Heart right ventricle (tissue), 16 donors: ENCODE measurements at regions not wholly inside any gene's neighbourhood (a gene's known extent, or its start where the extent isn't known, plus 50 kb on each side); places are given as distances from the start of the nearest gene placed in this dataset.

Source experiments
- ATAC-seq, 8 donors: fragments of 200-7000 bp; cut with Tn5 transposase; one replicate each; pipeline ENCODE4 v1.9.1; 2020; ENCODE audit warnings: mild to moderate bottlenecking in 8 of 8, moderate library complexity in 8 of 8, moderate number of reproducible peaks in 1 of 8
- DNase-seq, 2 donors: peaks; one replicate each; pipeline ENCODE4 v3.0.0-alpha.2; 2020
- H3K27ac ChIP-seq, 10 donors: fragments of 200-600 bp; sonication (generic) in 2 of 10; one replicate each; pipeline versions ENCODE4 v1.5.0 to v1.8.0; 2020 to 2022; ENCODE audit warnings: mild to moderate bottlenecking in 3 of 10
- H3K27me3 ChIP-seq, 7 donors: fragments of 200-600 bp; one replicate each; pipeline ENCODE4 v1.8.0; 2021 to 2022; ENCODE audit warnings: mild to moderate bottlenecking in 2 of 7
- H3K36me3 ChIP-seq, 9 donors: fragments of 200-600 bp; sonication (generic) in 1 of 9; one replicate each; pipeline versions ENCODE4 v1.5.0 to v1.8.0; 2020 to 2022; ENCODE audit warnings: mild to moderate bottlenecking in 2 of 9
- H3K4me1 ChIP-seq, 9 donors: fragments of 200-600 bp; sonication (generic) in 1 of 9; one replicate each; pipeline versions ENCODE4 v1.5.0 to v1.8.0; 2020 to 2022; ENCODE audit warnings: mild to moderate bottlenecking in 4 of 9
- H3K4me3 ChIP-seq, 10 donors: fragments of 200-600 bp; sonication (generic) in 2 of 10; one replicate each; pipeline versions ENCODE4 v1.5.0 to v1.8.0; 2020 to 2022; ENCODE audit warnings: mild to moderate bottlenecking in 7 of 10, moderate library complexity in 2 of 10
- H3K9me3 ChIP-seq, 11 donors: fragments of 200-600 bp in 10 of 11; sonication (generic) in 2 of 11; one replicate each; pipeline versions ENCODE4 v1.5.0 to v1.8.0; 2013 to 2022; ENCODE audit warnings: mild to moderate bottlenecking in 2 of 11, control low read depth in 1 of 11, moderate library complexity in 1 of 11
- CTCF ChIP-seq, 9 donors: fragments of 200-600 bp; sonication (generic) in 2 of 9; IDR thresholded peaks; one replicate each; pipeline versions ENCODE4 v1.5.0 to v1.8.0; 2021 to 2022; ENCODE audit warnings: antibody characterized with exemption in 9 of 9, mild to moderate bottlenecking in 5 of 9, moderate library complexity in 1 of 9
- WGBS, 2 donors: extraction: QIAGEN DNeasy Blood & Tissue Kit; methylation state at CpG; one replicate each; pipeline ENCODE4 v1.1.7; 2013; ENCODE audit warnings: inconsistent platforms in 1 of 2; 5-methylcytosine and 5-hydroxymethylcytosine counted together
- intact Hi-C, 10 donors: fragments of 100-400 bp; cut with DNase I; formaldehyde crosslinking; loops; one replicate each; pipeline versions ENCODE4 v1.11.1 to v1.14.2; 2022
- donor health status: Arrhythmogenic right ventricular cardiomyopathy.
- donor health status: ischemic (EF 13 %, LVEDD 7.1; RV severe dilation, severe dysfunction).
- donor health status: healthy with polysubstance abuse.
- donor health status: DM: no; HTN: yes; CAD: no.
- donor health status: DM: no; HTN: no; CAD: no.
- donor health status: ischemic (EF 25% LVEDD 6.9; RV normal size, moderate dysfunction).
- donor health status: ischemic (EF 25% LVEDD 5.7; RV mildly dilated, moderate dysfunction).
- donor health status: healthy.
- donor health status: DM: yes; HTN: yes; CAD: no.
- donor health status: Ischemic cardiomyopathy.
- donor health status: ischemic (EF 35%, LVEDD 5.7; RV mildly dilated, moderate dysfunction).
- donor health status: nonischemic (EF 11% LVEDD 7.7; RV severe dilation, severe dysfunction).
- donor health status: DM: yes; HTN: yes; CAD: no.
- donor health status: PGD.
- donor health status: ischemic (EF 29% LVEDD 5.4; RV normal size, mild dysfunction).
- donor health status: nonischemic (EF 23%, LVEDD 6.1; RV moderate dilation, normal function).

- Histone ChIP-seq H3K27me3 (no peaks in the 10 kb centered on the region), H3K4me1 (no peaks in the 10 kb centered on the region), H3K27ac (no peak overlapping the region), H3K4me3 (no peak overlapping the region), H3K36me3 (no peaks in the 10 kb centered on the region), H3K9me3 (no peaks in the 10 kb centered on the region)
- TF ChIP-seq CTCF (IDR thresholded peaks at IDR 0.05) = no peak
- DNase-seq (no peak), ATAC-seq (no peak)
- intact Hi-C loops = no loop called here
- WGBS, 2 donors = 68 to 71% methylated on average over 8 of the region's 8 CpGs
These were observed 229.2 kb downstream of the ALX1 start for GRCh38 chr12:85509081-85509856.

GRCh38 chr12:85509857-85510256, 229.8 kb downstream of the ALX1 start:
- Histone ChIP-seq H3K27me3 (no peaks in the 10 kb centered on the region), H3K4me3 (no peak overlapping the region), H3K36me3 (no peaks in the 10 kb centered on the region), H3K4me1 (no peaks in the 10 kb centered on the region), H3K27ac (no peak overlapping the region), H3K9me3 (no peaks in the 10 kb centered on the region)
- 73 to 75% methylated on average over 3 of the region's 3 CpGs for WGBS, 2 donors
- ATAC-seq (no peak), DNase-seq (no peak)
- TF ChIP-seq CTCF (IDR thresholded peaks at IDR 0.05) = no peak
- intact Hi-C loops = no loop called here

GRCh38 chr12:85516039-85516438, 236.0 kb downstream of the ALX1 start:
- intact Hi-C loops = no loop called here
- DNase-seq = no peak

GRCh38 chr12:85516667-85517325, 236.8 kb downstream of the ALX1 start:
- ATAC-seq (no peak), DNase-seq (no peak)
- Histone ChIP-seq H3K27me3 (peaks cover 0 to 3% (median 0%) of the 10 kb centered on the region in 7 donors), H3K4me3 (no peak overlapping the region), H3K9me3 (no peaks in the 10 kb centered on the region), H3K36me3 (no peaks in the 10 kb centered on the region), H3K4me1 (no peaks in the 10 kb centered on the region), H3K27ac (no peak overlapping the region)
- TF ChIP-seq CTCF (IDR thresholded peaks at IDR 0.05) = no peak
- WGBS, 2 donors = 72% methylated on average over 3 of the region's 3 CpGs
- intact Hi-C loops = no loop called here

More at GRCh38 chr12:85516039-85516438, 236.0 kb downstream of the ALX1 start:
- Histone ChIP-seq H3K36me3 (no peaks in the 10 kb centered on the region), H3K27ac (no peak overlapping the region), H3K9me3 (no peaks in the 10 kb centered on the region), H3K4me1 (no peaks in the 10 kb centered on the region), H3K4me3 (no peak overlapping the region), H3K27me3 (peaks cover 0 to 3% (median 0%) of the 10 kb centered on the region in 7 donors)
- ATAC-seq = no peak
- TF ChIP-seq CTCF (IDR thresholded peaks at IDR 0.05) = no peak
